HCT116 (cell line): ENCODE measurements at regions not wholly inside any gene's neighbourhood (a gene's known extent, or its start where the extent isn't known, plus 50 kb on each side); places are given as distances from the start of the nearest gene placed in this dataset.

ENCODE experiments used
- ATAC-seq: fragments of 200-7000 bp; cut with Tn5 transposase; 2 replicates; pipeline ENCODE4 v1.9.1; 2020; ENCODE audit warnings: mild to moderate bottlenecking, moderate library complexity
- BruUV-seq: library from RNA; stranded (reverse); fragments of 400-500 nt; replicated peaks from 2 replicates; lab custom pipeline; 2021; lab: Mats Ljungman, UMichigan
- CTCF ChIA-PET: fragments of 300-600 bp; sonication (Branson Sonifier 250); formaldehyde crosslinking; loops from one replicate; lab custom pipeline; 2021; ENCODE audit warnings: antibody characterized with exemption; lab: Charles Lee
- POLR2A ChIA-PET: fragments of 300-600, 350-600 bp; sonication (Branson Sonifier 250); formaldehyde crosslinking; loops from one replicate; lab custom pipeline; 2021; ENCODE audit warnings: antibody characterized with exemption; lab: Charles Lee
- RAD21 ChIA-PET, 2 experiments: fragments of 300-600 bp; sonication (Branson Sonifier 250); formaldehyde crosslinking; loops; one replicate each; lab custom pipeline; 2023; ENCODE audit warnings: low total read pairs in 2 of 2; ENCODE audit not compliant: uncharacterized antibody in 2 of 2, unreplicated experiment in 2 of 2, low non-redundant PET in 1 of 2; lab: Charles Lee
- DNase-seq: peaks from one replicate; pipeline ENCODE4 v3.0.0-alpha.2; 2010; ENCODE audit warnings: low read depth, low spot score
- H2AFZ ChIP-seq: fragments of 200-600 bp; shearing (Covaris generic), sonication (generic); 2 replicates; pipeline ENCODE4 v1.6.1; 2017; ENCODE audit warnings: low read depth, mixed run types, mixed read lengths, antibody characterized with exemption, low read length; ENCODE audit not compliant: poor library complexity, severe bottlenecking
- H3K27ac ChIP-seq: 2 replicates; pipeline ENCODE4 v1.5.1; 2012; ENCODE audit warnings: low read depth, low read length
- H3K27me3 ChIP-seq: fragments of 200-600 bp; sonication (generic); 2 replicates; pipeline ENCODE4 v1.6.1; 2016; ENCODE audit warnings: mixed run types, low read length, mixed read lengths; ENCODE audit not compliant: insufficient read depth
- H3K36me3 ChIP-seq, 2 experiments: fragments of 200-500 bp in 1 of 2; fragments of 200-600 bp in 1 of 2; sonication (Bioruptor generic) in 1 of 2; sonication (generic) in 1 of 2; 2 replicates each; pipeline versions ENCODE4 v1.5.1 to v1.6.1; 2014 to 2016; ENCODE audit warnings: low read length in 2 of 2, inconsistent platforms in 1 of 2, mixed read lengths in 1 of 2, mixed run types in 1 of 2; ENCODE audit not compliant: insufficient read depth in 2 of 2, control insufficient read depth in 1 of 2
- H3K4me1 ChIP-seq, 2 experiments: fragments of 200-600 bp in 1 of 2; sonication (generic) in 1 of 2; 2 replicates each; pipeline versions ENCODE4 v1.5.1 to v1.6.1; 2012 to 2017; ENCODE audit warnings: low read length in 2 of 2, inconsistent platforms in 1 of 2, mild to moderate bottlenecking in 1 of 2, mixed read lengths in 1 of 2, mixed run types in 1 of 2, moderate library complexity in 1 of 2; ENCODE audit not compliant: insufficient read depth in 2 of 2, control insufficient read depth in 1 of 2
- H3K4me2 ChIP-seq: fragments of 200-600 bp; sonication (generic); 2 replicates; pipeline ENCODE4 v1.6.1; 2017; ENCODE audit warnings: mixed run types, low read length, mixed read lengths
- H3K4me3 ChIP-seq, 2 experiments: fragments of 200-600 bp in 1 of 2; sonication (generic) in 1 of 2; replicated peaks in 1 of 2; 2 replicates each; pipeline ENCODE4 v1.5.1; 2011 to 2016; ENCODE audit warnings: low read length in 2 of 2, control low read depth in 1 of 2, low read depth in 1 of 2, mild to moderate bottlenecking in 1 of 2, mixed read lengths in 1 of 2, mixed run types in 1 of 2
- H3K79me2 ChIP-seq: fragments of 200-600 bp; sonication (generic); 2 replicates; pipeline ENCODE4 v1.6.1; 2017; ENCODE audit warnings: mild to moderate bottlenecking, mixed run types, low read length, moderate library complexity, mixed read lengths; ENCODE audit not compliant: insufficient read depth
- H3K9ac ChIP-seq: fragments of 200-600 bp; sonication (generic); 2 replicates; pipeline ENCODE4 v1.6.1; 2016; ENCODE audit warnings: low read length, mixed read lengths
- H3K9me2 ChIP-seq: fragments of 200-600 bp; sonication (generic), shearing (Covaris generic); 2 replicates; pipeline ENCODE4 v1.6.1; 2017; ENCODE audit warnings: mixed run types, mild to moderate bottlenecking, moderate library complexity; ENCODE audit not compliant: insufficient read depth
- H3K9me3 ChIP-seq, 2 experiments: fragments of 200-500 bp in 1 of 2; fragments of 200-600 bp in 1 of 2; sonication (Bioruptor generic) in 1 of 2; sonication (generic) in 1 of 2; 2 replicates each; pipeline ENCODE4 v1.6.1; 2014 to 2017; ENCODE audit warnings: low read length in 2 of 2, mixed read lengths in 2 of 2, inconsistent platforms in 1 of 2, low read depth in 1 of 2, mild to moderate bottlenecking in 1 of 2, mixed run types in 1 of 2, moderate library complexity in 1 of 2; ENCODE audit not compliant: control insufficient read depth in 1 of 2, insufficient read depth in 1 of 2
- H4K20me1 ChIP-seq: fragments of 200-600 bp; sonication (generic), shearing (Covaris generic); 2 replicates; pipeline ENCODE4 v1.6.1; 2017; ENCODE audit warnings: mixed run types, mild to moderate bottlenecking, moderate library complexity; ENCODE audit not compliant: insufficient read depth
- CBX3 ChIP-seq: IDR thresholded peaks from 2 replicates; pipeline ENCODE4 v1.6.1; 2012; ENCODE audit warnings: low read depth
- CEBPB ChIP-seq: IDR thresholded peaks from 2 replicates; pipeline ENCODE4 v1.6.1; 2012; ENCODE audit warnings: low read depth
- EGR1 ChIP-seq: IDR thresholded peaks from 2 replicates; pipeline ENCODE4 v1.6.1; 2012; ENCODE audit warnings: low read depth
- EZH2phosphoT487 ChIP-seq: fragments of 200-600 bp; IDR thresholded peaks from 2 replicates; pipeline ENCODE4 v1.6.1; 2018; ENCODE audit warnings: antibody characterized with exemption, borderline replicate concordance
- REST ChIP-seq: IDR thresholded peaks from 2 replicates; pipeline ENCODE4 v1.6.1; 2012; ENCODE audit warnings: low read depth
- SP1 ChIP-seq: IDR thresholded peaks from 2 replicates; pipeline ENCODE4 v1.6.1; 2012; ENCODE audit warnings: low read depth
- SRF ChIP-seq: IDR thresholded peaks from 2 replicates; pipeline ENCODE4 v1.6.1; 2012; ENCODE audit warnings: low read depth
- ZFX ChIP-seq: fragments of 450-650 bp; IDR thresholded peaks from 2 replicates; pipeline ENCODE4 v1.6.1; 2017
- ZNF274 ChIP-seq: fragments of 200-500 bp; sonication (Bioruptor generic); IDR thresholded peaks from 2 replicates; pipeline ENCODE4 v1.6.1; 2014; ENCODE audit warnings: mild to moderate bottlenecking, low read depth, low read length, inconsistent platforms
- intact Hi-C: fragments of 100-400 bp; cut with micrococcal nuclease; formaldehyde crosslinking; loops from 2 replicates; pipeline ENCODE4 v1.10.0; 2022

- ATAC-seq (no peak), DNase-seq (no peak)
- intact Hi-C loops = no loop called here
- H3K36me3 ChIP-seq = no peaks in the 10 kb centered on the region
- H3K9ac ChIP-seq = no peak overlapping the region
- H3K4me2 ChIP-seq = no peak overlapping the region
- TF ChIP-seq ZNF274 (no peak), EZH2phosphoT487 (no peak), EGR1 (no peak)
- no peaks in the 10 kb centered on the region; a peak in 1 of 4 replicates for H3K4me1 ChIP-seq
- ChIA-PET CTCF (no interaction called here), POLR2A (no interaction called here), RAD21 (no interaction called here)
- H3K9me3 ChIP-seq = no peaks in the 10 kb centered on the region
- no peaks in the 10 kb centered on the region for H3K9me2 ChIP-seq
- no peaks in the 10 kb centered on the region for H3K27me3 ChIP-seq
- no peak overlapping the region for H2AFZ ChIP-seq
- no peak overlapping the region for H3K4me3 ChIP-seq
- H3K27ac ChIP-seq = no peak overlapping the region
- H3K79me2 ChIP-seq = no peaks in the 10 kb centered on the region
- BruUV-seq = no TSS peak
- no peaks in the 10 kb centered on the region for H4K20me1 ChIP-seq
These were observed 148.4 kb upstream of the TWIST2 start for GRCh38 chr2:238699307-238700116.

DNA sequence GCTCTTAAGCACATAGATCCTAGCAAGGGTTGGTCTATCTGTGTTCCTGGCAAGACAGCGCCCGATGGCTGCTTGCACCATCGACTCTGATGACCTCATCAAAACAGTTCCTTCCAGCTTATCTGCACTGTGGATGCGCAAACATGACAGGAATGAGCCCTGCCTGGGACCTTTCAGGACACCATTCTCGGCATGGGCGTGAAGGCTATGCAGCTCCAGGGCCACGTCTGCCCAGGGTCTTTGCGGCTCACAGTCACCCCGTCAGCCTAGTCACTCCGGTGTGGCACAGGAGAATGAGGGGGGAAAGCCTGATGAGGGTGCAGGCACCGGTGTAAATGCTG is 147.8 kb upstream of the TWIST2 start:
- TF ChIP-seq SP1 (no peak), SRF (no peak), CBX3 (no peak), ZFX (no peak), REST (no peak), CEBPB (no peak), EZH2phosphoT487 (no peak)
- ATAC-seq = no peak
- no peak overlapping the region for H3K27ac ChIP-seq

More for the DNA sequence above, 147.8 kb upstream of the TWIST2 start:
- H3K27me3 ChIP-seq = no peaks in the 10 kb centered on the region
- ChIA-PET RAD21 (no interaction called here), CTCF (no interaction called here), POLR2A (no interaction called here)
- intact Hi-C loops = no loop called here
- no peak overlapping the region for H3K4me3 ChIP-seq
- H3K9me2 ChIP-seq = no peaks in the 10 kb centered on the region
- no peaks in the 10 kb centered on the region for H4K20me1 ChIP-seq
- no peaks in the 10 kb centered on the region for H3K9me3 ChIP-seq
- no peaks in the 10 kb centered on the region for H3K79me2 ChIP-seq
- no peak overlapping the region for H2AFZ ChIP-seq
- no peaks in the 10 kb centered on the region for H3K36me3 ChIP-seq
- BruUV-seq = no TSS peak
- H3K9ac ChIP-seq = no peak overlapping the region
- H3K4me1 ChIP-seq = no peaks in the 10 kb centered on the region; a peak in 1 of 4 replicates
- H3K4me2 ChIP-seq = no peak overlapping the region
- DNase-seq = no peak
